ENCODE measurements at regions not wholly inside any gene's neighbourhood (a gene's known extent, or its start where the extent isn't known, plus 50 kb on each side); places are given as distances from the start of the nearest gene placed in this dataset.
"Not testable (repeated sequence)": the region's sequence is repeated elsewhere in the genome, so short reads cannot be mapped to it uniquely, and the experiment has no call there.

DNA sequence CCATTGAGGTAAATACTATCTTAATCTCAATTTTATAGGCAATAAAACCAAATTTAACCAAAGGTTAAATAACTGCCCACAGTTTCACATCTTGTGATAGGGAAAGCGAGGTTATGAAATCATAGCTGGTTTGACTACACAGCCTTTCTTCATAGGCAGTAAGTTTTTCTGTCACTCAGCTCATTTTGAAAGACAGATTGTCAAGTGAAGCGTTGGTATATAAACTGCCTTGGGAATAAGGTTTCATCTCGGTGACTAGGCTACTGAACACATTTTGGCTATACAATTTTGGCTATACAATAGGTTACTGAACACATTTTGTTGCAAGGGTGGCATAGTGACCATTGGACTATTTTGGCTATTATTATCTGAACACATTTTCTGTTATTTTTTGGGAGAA is 793.7 kb downstream of the TRHDE start:
- DNase-seq: no peak

- no peak for DNase-seq
These were observed 795.4 kb downstream of the TRHDE start for GRCh38 chr12:73067616-73068015.

DNA sequence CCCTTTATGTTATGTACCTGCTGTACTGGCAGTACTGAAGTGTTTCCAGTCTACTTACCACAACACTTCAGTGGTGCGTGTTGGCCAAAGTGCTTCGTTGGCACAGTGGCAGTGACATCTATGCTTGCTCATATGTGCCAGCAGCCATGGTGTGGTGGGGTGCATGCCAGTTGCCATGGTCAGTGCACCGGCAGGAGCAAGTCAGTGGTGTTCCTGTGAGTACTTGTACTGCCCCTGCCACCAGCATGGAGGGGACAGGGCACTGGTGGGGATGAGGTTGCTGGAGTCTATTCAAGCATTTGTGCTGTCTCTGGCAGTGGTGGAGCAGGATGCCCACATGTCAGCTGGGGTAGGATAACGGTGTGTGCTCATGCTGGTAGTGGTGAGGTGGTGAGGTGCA is 800.0 kb downstream of the TRHDE start:
- no peak for DNase-seq

DNA sequence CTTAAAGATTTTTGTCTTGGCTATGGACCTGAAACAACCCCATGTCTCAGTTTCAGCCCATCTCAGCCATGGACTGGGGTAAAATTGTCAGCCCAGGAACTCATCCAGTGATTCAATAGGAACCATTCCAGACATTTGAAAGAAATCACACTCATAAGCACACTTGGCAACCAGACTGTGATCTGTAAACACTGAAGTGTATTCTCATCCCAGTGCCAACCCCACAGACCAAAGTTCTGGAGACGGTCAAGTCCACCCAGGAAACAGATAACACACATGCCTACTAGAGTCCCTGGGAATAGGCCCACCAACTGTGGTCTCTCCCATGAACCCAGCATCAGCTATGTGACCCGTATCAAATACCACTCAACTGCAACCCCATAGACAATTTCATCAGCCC is 804.6 kb downstream of the TRHDE start:
- DNase-seq: no peak

DNA sequence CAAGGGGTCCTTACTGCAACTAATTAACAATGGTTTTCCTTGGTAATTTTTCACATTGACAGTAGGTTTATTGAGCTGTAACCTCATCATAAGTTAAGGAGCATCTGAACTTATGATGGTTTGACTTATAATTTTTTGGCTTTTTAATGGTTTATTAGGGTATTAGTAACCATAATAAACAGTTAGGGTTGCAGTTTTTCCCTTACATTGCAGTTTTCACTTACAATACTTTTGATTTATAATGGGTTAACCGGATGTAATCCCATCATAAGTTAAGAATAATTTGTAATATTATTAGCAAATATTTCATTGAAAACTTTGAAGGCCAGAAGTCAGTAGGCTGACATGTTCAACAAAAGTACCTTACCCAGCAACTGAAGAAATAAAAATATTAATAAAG is 811.6 kb downstream of the TRHDE start:
- DNase-seq: no peak

DNA sequence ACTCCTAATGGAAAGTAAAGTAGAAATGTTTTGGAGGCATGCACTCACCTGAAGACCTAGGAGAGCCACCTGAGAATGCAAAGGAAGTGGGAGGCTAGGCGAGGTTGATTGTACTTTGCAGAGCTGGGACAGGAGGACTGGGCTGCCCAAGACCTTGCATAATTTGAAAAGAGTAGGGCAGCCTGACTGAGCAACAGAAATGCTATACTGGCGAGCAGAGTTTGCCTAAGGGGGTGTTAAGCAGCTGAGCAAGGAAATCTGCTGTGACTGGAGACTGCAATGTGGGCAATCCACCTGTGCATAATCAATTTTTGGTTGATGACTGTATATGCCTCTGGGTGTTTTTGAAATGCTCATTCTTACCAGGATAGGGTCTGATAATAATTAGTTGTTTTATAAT is 834.1 kb downstream of the TRHDE start:
- no peak for DNase-seq

- no peak for DNase-seq
These were observed 834.7 kb downstream of the TRHDE start for GRCh38 chr12:73106896-73107295.

DNA sequence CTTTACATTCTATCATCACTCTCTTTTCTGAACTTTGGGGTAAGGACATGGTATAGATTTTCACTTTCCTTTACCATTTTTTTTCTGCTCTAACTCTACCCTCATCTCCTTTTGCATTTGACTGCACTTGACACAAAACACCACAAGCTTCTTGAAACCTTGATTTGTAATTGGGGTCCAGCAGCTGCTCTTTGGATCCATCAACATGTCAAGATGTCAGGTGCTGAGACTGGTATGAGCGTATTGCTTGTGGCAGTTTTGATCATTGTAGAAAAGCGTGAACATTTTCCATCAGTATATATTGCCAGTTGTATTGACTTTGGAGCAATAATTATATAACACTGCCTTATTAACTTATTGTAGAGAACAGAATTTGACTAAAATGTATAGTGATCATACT is 838.6 kb downstream of the TRHDE start:
- DNase-seq: no peak

- no peak for DNase-seq
These were observed 840.1 kb downstream of the TRHDE start for GRCh38 chr12:73112035-73112816.

DNA sequence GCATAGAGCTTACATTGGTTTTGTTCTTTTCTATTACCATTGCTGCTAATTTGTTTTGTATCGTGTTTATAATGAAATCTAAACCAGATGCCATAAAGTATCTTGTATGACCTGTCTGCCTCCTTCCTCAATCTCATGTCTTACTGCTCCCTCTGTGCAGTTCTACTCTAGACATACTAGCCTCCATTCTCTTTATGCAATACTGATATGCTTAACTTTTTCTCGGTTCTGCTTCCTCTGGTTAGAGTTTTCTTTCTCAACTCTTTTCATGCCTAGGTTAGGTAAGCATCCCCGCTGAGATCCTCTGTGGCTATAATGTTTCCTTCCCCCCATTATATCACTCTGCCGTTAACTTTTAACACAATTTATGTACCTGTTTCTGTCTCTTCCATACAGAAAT is 852.3 kb downstream of the TRHDE start:
- DNase-seq: no peak

DNA sequence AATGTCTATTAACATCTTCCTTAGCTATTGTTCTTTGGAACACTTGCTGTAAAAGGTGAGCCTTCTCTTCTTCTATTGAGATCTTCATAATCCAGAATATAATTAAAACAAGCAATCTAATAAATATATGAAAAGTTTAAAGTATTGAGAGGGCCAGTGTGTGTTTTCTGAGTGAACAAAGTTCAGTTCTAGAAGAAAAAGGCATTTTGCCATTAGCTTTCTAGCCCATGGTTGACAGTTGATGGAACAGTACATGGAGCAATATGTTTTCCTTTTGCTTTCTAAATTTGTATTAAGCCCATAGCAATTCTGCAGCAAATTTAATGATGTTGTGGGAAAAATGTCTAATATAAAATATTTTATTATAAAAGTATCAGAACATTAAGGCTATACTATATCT is 853.0 kb downstream of the TRHDE start:
- DNase-seq: no peak

GRCh38 chr12:73136386-73136785 is 864.2 kb downstream of the TRHDE start:
- DNase-seq: no peak

DNA sequence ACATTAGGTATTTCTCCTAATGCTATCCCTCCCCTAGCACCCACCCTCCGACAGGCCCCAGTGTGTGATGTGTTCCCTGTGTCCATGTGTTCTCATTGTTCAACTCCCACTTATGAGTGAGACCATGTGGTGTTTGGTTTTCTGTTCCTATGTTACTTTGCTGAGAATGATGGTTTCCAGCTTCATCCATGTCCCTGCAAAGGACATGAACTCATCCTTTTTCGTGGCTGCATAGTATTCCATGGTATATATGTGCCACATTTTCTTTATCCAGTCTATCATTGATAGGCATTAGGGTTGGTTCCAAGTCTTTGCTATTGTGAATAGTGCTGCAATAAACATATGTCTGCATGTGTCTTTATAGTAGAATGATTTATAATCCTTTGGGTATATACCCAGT is 867.5 kb downstream of the TRHDE start:
- not testable (repeated sequence) for DNase-seq

GRCh38 chr12:73158341-73158740 is 886.2 kb downstream of the TRHDE start:
- DNase-seq: no peak

- DNase-seq: no peak
These were observed 887.8 kb downstream of the TRHDE start for GRCh38 chr12:73159954-73160353.

GRCh38 chr12:73161970-73162369 is 889.8 kb downstream of the TRHDE start:
- no peak for DNase-seq

GRCh38 chr12:73180734-73181133 is 908.6 kb downstream of the TRHDE start:
- DNase-seq: no peak

GRCh38 chr12:73181244-73181643 is 909.1 kb downstream of the TRHDE start:
- DNase-seq: no peak

GRCh38 chr12:73185403-73185802 is 913.2 kb downstream of the TRHDE start:
- DNase-seq: no peak

DNA sequence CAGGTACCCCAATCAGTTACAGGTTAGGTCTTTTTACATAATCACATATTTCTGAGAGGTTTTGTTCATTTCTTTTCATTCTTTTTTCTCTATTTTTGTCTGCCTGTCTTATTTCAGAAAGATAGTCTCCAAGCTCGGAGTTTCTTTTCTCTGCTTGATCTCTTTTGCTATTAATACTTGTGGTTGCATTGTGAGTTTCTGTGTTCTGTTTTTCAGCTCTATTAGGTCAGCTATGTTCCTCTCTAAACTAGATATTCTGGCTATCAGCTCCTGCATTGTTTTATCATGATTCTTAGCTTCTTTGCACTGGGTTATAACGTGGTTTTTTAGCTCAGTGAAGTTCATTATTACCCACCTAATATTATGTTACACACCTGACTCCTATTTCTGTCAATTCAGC is 914.1 kb downstream of the TRHDE start:
- DNase-seq: no peak

- no peak for DNase-seq
These were observed 915.6 kb downstream of the TRHDE start for GRCh38 chr12:73187765-73188164.

GRCh38 chr12:73210548-73211204 is 938.5 kb downstream of the TRHDE start:
- no peak for DNase-seq

DNA sequence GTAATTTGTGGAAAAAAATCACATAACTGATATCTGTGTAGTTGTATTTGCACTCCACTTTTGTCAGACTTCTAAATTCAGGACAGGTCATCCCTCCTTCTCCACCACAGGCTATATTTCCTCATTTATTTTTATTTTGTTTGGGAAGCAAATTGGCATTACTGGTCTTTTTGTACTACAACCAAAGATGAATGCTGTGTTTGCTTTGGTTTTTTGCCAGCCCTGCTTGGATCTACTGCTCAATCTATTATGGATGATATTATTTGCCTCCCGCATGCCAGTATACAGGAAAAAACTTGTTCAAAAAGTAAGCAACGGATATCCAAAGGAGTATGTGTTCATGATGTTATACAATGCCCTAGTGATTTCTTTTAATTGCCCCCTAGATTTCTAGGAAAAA is 948.8 kb downstream of the TRHDE start:
- no peak for DNase-seq

DNA sequence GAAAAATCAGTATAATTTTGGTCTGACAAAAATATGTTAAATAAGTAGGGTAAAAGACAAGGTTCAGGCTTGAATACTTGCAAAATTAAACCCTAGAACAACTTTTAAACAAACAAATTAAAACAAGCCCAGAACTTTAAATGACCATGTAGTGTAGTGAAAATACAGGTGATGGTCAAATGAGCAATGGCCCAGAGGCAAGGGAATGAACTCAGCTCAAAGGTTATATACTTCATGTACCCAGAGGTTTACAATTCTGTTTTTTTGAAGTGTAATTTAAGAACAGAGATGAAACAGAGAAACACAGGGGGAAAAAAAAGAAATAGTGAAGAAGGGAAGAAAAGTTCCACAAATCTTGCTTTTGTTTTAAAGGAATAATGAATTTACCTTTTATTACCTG is 949.2 kb downstream of the TRHDE start:
- DNase-seq: no peak

- no peak for DNase-seq
These were observed 949.7 kb downstream of the TRHDE start for GRCh38 chr12:73221836-73222235.
